NCI-H1417 treated with DMSO at 0.1 percent for 48 hours (cell line): ENCODE measurements at regions not wholly inside any gene's neighbourhood (a gene's known extent, or its start where the extent isn't known, plus 50 kb on each side); places are given as distances from the start of the nearest gene placed in this dataset.

ENCODE experiments used
- DNase-seq: peaks from one replicate; lab custom pipeline; 2025; lab: John Stamatoyannopoulos, UW

DNA sequence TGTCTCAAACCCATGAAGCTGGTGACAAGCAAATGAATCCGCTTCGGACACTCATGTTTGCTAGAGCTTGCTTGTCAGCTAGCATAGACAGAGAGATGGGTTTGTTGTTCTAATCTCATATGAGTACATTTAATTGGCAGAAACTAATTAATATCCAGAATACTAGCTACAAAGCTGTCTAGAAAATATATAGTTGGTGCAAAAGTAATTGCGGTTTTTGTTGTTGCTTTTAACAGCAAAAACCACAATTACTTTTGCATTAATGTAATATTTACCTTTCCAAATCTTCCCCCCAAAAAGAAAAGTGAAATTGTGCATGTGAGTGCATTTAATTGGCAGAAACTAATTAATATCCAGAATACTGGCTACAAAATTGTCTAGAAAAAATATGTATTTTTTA is 1115.2 kb downstream of the TDRD15 start:
- no peak for DNase-seq

DNA sequence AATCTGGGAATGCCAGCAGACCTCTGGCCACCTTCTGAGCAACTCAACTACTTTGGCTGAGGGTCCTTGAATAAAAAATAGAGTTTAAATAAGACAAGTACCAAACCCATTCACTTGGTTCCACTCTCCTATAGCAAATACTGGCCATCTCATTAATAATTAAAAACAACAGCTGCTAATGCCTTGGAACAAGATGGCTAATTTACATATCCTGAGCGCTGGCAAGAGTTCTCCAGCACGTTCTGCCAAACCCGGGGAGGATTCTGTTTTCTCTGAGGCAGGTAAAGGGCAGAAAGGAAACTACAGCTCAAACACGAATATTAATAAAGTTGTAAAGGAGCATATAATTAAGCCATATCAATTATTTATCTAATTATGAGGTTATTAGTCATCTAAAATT is 1123.7 kb downstream of the TDRD15 start:
- no peak for DNase-seq

DNA sequence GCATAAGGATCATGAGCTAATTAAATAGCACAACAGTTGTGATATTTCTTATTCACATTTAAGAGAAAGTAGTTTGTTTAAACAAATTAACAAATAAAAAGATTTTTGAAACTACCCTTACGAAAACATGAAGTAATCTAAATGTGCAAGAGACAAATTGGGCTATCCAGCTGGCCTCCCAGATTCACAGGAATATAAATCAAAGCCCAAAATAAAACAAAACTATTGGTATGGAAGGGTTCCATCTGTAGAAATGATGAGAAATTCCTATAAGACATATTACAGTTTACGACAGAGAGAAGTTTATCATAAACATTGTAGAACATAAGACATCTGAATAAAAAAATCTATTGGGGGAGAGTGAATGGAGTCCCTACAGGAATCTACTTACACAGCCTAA is 1125.1 kb downstream of the TDRD15 start:
- DNase-seq = no peak

DNA sequence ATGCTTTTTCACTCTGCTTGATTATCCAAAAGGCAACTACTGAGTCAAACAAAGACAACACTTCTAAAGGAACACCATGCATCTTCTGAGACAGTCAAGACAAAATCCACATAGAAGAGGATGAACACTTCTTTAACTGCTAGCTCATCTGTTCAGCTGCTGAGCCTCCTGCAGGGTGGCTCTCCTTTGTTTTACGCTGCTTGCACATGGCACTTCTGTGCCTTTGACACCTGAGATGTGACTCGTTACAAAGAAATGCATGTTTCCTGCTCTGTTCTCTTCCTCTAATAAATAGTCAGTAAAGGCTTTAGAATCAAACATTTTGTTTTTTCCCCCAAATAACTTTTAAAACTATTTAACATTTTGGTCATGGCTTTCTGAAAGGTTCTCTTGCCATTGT is 1129.4 kb downstream of the TDRD15 start:
- no peak for DNase-seq

DNA sequence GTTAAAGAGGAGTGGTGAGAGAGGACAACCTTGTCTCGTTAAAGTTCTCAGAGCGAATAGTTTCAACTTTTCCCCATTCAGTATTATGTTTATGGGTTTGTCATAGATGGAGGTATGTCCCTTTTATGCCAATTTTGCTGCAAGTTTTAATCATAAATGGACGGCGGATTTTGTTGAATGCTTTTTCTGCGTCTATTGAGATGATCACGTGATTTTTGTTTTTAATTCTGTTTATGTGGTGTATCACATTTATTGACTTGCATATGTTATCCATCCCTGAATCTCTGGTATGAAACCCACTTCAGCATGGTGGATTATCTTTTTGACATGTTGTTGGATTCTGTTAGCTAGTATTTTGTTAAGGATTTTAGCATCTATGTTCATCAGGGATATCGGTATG is 1123.8 kb upstream of the KLHL29 start:
- no peak for DNase-seq

DNA sequence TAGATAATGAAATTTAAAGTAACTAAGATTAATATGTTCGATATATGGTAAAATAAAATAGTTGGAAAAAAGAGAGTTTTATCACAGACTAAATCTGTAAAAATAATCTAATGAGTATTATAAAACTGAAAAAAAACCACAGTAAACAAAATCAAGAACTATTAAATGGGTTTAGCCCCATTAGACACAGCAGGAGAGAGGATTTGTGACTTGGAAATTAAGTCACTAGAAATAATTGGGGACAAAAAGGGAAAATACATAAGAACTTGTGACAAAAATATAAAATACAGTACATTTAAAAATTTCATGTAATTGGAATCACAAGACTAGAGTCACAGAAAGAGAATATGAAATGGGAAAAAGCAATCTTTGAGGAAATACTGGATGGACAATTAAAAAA is 1114.6 kb upstream of the KLHL29 start:
- no peak for DNase-seq

DNA sequence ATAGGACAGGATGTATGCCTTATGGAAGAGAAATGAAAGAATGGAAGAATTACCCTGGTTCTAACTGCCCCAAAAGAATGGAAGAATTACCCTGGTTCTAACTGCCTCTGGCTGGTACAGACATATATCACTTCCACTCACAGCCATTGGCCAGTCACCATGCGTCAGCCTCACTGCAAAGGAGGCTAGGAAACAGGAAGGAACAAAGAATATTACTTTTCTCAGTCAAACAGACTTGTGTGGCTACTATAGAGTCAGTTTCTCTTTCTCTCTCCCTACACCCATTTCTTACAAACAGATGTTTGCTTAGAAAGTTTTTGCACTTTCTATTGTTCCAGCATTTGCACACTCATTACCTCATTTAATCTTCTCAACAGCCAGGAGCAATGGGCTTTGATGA is 1111.1 kb upstream of the KLHL29 start:
- DNase-seq = no peak

DNA sequence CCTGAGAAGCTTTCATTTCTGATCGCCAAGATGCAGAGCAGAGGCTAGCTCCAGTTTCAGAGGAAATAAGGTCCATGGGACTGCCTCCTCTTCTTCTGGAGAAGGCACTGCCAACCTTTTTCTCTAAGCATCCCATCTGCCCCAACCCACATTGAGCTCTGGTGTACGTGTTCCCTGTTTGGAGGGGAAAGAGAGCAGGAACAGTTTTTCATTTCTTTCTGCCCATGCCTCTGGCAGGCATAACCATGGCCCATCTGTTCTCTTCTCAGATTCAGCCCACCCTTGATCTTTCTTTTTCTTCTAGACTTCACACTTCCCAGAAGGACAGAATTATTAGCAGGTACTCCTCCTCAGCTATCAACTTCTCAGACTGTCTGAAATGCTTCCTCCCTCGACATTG is 1110.3 kb upstream of the KLHL29 start:
- no peak for DNase-seq

DNA sequence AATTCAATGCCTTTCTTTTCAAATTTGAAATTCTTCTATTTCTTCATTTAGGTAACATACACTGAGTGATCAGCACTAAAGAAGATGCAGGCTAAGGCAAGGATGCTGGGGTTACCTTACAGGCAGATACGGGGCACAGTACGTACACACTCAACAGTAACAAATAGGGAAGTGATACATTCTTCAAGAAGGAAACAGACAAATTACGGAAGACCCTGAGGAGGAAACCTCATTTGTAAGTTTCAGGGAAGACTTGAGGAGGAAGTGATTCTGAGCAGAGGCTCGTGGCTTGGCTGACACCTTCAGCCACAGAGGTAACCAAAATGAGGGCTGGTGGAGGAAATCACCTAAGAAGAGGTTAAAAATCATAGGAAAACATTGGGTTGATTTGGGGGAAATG is 1108.3 kb upstream of the KLHL29 start:
- DNase-seq = no peak

DNA sequence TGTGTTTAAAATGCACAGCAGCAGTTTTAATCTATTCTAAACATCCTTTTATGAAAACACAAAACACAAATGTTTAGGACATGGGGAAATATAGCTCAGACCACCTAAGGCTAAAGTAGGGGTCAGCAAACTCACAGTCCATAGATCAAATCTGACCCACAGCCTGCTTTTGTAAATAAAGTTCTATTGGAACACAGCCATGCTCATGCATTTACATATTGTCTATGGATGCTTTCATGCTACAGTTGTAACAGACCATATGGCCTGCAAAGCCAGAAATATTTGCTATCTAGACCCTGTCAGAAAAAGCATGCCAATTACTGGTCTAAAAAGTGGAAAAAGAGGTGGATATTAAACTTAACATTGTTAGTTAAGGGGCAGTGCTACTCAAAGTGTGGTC is 1105.4 kb upstream of the KLHL29 start:
- DNase-seq = no peak

DNA sequence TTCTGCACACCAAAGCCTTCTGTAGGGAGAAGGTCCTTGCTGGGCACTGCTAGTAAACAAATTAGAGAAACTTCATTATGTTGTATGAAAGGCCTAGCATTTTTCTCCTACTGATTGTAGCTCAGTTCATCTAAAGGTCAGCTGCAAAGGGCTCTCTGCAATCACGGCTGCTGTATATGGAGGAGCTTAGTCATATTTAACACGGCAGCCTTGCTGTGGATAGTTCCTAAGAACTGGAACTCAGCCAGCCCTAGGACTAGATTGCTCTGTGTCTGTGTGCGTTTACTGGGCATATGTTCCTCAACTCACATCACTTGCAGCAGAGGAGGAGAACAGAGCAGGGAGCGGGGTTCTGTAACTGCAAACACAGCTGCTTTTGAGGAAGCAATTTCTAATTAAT is 1103.9 kb upstream of the KLHL29 start:
- DNase-seq = no peak

DNA sequence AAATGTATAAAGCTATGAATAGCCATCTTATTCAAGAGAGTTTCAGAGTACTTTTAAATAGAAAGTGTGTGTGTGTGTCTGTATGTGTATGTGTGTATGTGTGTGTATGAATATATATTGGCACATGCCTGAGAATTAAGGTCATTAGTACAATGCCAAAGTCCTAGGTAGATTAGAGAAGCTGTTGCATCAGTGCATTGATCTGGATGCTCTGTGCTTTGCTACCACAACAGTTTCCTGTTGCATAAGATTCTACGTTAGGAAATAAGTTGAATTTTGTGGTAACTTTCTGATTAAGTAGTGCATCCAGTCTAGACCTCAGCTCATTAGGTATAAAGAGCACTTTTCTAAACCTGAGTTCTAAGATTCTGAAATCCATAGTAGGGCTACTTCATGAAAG is 1102.8 kb upstream of the KLHL29 start:
- no peak for DNase-seq

DNA sequence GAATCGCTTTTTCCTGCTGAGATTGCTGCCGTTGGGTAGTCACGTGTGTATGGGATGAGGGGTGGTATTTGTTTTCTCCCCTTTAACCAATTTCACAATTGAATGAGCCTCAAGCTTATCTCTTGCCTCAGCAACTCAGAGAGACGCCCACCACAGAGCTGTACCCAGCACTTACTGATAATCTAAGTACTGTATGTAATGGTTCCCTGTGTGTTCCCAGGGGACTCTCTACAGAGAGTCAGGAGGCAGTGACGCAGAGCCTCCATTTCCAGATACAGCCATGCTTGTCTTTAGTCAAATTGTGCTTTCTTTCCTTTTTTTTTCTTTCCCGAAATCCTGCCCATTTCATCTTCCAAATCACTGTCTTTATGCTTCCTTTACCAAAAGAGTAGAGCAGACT is 1102.1 kb upstream of the KLHL29 start:
- no peak for DNase-seq

DNA sequence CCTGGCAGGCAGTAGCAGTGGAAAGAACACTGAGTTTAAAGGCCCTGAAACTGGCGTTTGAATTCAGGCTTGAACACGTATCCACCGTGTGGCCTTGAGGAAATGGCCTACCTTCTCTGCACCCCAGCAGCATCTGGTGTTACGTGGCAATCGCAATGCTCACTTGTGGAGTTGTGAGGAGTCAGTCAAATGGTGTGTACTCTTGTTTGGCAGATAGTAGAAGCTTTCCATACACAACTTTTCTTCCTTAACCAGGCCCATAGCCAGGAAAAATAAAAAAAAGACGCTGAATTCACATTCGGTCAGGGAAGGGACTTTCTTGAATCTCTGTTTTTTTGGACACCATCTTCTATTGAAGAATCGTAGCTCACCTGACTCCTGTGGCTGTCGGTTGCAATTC is 1101.5 kb upstream of the KLHL29 start:
- no peak for DNase-seq

DNA sequence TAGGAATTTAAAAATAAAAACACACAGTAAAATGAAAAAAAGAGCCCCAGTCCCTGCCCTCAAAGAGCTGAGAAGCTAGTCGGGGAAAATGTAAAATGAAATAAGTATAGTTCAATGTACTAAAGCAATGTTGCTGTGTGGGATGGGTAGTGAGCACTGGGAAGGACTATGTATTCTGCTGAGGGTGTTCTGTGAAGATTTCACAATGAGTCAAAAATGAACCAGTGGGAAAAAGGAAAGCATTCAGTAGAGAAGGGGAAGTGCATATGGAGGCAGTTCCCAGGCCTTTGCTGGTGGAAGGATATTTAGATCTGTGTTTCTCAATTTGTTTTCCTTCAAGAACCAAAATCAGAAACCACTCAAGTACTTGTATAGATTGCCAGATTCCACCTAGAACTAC is 1094.7 kb upstream of the KLHL29 start:
- DNase-seq = no peak

DNA sequence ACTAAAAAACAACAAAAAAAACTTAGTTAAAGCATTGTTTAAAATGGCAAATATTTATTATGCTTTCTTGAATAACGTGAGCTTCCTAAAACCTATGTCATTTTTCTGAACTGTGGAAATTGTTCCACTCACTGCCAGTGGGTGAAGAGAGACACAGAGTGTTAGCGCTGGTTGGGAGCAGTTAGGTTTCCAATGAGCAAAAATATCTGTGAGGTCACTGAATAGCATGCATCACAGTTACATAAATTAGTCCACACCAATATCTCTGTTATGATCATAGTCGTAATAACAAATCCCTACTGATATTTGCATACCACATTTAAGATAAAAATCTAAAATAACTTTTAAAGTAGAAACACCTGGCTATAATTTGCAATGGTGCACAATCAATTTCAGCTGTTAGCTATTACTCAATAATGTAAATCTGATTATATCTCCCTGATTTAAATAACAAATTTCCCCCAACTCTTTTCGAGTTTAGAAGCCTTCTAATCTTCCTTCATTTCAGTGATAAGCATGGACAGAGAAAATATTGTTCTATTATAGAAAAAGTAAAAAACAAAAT is 1094.0 kb upstream of the KLHL29 start:
- DNase-seq = no peak

DNA sequence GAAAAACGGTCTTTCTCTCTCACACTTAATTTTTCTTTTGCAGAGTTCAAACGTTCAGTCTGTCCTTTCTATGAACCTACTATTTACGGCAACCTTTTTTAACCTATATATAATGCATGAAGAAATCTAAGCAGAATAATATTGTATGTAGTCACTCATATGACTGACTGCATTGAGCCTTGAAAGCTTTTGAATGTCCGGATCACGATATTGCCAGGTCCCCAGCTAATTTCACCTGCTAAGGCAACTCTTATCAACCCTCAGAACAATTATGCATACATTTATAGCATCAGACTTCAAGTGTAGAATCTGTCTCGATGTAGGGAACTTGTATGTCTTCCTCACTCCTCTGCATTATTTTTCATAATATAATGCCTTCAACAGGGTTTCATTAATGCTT is 1083.8 kb upstream of the KLHL29 start:
- DNase-seq = no peak

DNA sequence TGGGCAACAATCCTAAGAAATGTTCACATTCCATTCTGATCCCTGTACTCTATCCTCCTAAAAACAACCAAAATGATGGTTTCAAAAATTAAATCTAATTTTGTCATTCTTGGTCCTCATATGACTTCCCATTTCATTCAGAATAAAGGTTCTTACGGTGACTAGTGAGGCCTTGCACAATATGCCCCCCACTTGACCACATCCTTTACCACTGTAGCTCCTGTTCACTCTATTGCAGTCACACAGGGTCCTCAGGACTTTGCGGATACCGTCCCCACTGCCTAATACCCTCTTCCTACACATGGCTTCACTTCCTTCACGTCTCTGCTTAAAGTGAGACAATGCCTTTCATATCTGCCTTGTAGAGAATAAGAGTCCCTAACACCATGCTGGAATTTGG is 1058.7 kb upstream of the KLHL29 start:
- no peak for DNase-seq

DNA sequence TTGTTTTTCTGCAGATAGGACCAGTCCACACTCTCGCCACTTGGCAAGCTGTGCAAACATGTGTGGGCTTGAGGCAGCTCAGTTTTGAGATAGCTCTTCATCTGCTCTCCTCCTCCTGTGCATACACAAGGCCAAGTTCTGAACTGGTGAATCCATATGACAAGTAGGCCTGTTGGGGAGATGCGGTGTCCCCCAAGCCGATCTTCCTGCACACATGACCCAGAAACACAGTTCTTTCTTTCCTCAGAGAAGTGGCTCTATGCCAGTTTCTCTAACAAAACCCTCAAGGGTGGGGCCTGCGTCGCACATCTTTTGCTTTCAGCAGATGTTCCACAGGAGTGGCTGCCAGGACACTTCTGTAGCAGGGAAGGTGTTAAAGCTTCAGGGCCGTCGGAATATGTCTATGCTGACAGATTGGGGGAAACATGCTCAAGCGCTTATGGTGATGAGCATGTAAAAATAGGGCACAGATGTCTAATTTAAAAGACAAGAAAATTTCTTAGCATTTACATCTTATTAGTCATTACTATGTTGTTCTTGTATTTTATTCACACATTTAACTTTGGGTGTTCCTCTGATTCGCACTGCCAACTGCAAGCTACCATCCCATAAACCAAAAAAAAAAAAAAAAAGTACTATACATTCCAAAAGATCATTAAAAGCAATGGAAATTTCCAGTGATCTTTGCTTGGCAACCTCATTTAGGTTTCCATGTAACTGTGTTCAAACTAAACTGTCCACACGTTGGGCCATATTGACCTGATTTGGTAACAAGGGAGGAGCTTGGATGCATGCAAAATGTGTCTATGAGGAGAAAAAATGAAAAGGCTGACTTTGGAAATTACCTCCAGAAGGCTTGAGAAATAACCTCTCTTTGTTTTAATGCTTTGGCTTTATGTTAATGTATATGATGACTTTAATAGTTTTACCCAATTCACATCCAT is 1055.5 kb upstream of the KLHL29 start:
- DNase-seq = no peak

DNA sequence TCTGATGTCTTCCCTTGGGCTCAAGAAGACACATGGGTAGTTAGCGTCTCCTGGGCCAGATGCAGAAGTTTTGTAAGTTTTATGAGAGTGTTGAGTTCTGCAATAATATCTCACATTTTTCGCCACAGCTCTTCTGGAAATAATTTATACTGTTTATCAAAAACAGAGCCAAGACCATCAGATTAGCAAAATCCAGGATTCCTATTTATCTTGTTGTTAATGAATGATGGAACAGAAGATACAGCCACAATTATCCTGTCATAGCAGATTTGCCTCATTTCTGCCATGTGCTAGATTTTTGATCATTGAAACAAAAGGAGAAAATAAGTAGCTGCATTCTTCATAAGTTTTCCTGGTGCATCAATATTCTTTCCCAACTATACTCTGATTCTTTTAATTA is 1048.6 kb upstream of the KLHL29 start:
- no peak for DNase-seq

DNA sequence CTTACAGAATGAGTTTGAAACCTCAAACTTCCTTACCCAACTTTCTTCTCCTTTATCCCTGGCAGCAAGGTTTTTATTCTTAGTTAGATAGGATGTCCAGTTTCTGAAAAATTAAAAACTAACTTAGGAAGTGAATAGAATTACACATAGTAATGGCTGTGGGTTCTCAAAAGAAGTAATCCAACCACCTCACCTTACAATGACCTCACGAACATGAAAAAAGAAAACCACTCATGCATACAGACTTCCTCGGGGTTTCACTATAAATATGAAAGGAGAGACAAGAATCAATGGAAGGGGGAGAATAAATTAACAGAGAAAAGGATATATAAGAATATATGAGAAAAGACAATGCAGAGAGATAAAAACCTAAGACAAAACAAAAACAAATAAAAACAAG is 1044.3 kb upstream of the KLHL29 start:
- DNase-seq = no peak

DNA sequence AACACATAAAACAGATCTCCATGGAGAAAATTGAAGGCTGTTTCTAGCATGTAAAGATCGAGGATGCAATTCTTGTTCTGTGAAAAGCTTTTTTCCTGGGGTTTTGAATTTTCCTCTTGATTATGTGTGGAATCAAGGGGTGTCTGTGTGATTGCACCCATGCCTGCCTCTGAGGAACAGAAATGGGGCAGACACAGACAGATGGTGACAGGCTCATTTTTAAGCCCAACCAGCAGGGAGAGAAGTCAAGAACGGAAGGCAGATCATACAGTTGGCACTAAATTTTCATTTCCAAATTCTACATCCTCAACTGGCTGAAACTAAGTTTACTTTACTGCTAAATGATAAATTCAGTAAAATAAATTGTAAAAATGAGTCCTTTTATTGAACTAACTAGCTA is 1037.7 kb upstream of the KLHL29 start:
- no peak for DNase-seq

DNA sequence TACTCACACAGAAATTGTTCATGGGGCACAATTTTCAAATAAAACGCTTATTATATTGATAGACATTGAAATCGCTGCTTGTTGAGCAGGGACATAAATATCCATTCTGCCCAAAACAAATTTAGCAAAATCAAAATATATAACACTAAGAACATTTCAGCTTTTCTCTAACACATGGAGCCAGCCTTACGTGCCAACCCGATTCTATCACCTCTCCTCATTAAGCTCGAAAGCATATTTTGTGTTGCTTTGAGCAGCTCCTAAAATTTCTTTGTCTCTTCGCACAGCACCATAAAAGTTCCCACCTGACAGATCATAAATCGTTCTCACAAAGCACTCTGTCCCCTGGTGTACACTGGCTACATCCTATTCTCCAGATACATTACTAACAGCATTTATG is 1034.4 kb upstream of the KLHL29 start:
- DNase-seq = no peak
